ENCODE measurements at regions not wholly inside any gene's neighbourhood (a gene's known extent, or its start where the extent isn't known, plus 50 kb on each side); places are given as distances from the start of the nearest gene placed in this dataset.
"Not testable (repeated sequence)": the region's sequence is repeated elsewhere in the genome, so short reads cannot be mapped to it uniquely, and the experiment has no call there.

- not testable (repeated sequence) for TF ChIP-seq CTCF (conservative IDR thresholded peaks at IDR 0.05 in 1 of 2, IDR thresholded peaks at IDR 0.05 in 1 of 2; ENCODE audit: extremely low read depth in 1 of 2, insufficient read depth in 1 of 2, low read depth in 1 of 2, low read length in 2 of 2); EZH2 (IDR thresholded peaks at IDR 0.05; ENCODE audit: borderline replicate concordance, low read length)
Observed at GRCh38 chr13:97770231-97770630, 183.2 kb upstream of the IPO5 start.
